SIG-M5 treated with dmso at 0.1 percent for 504 hours (cell line): ENCODE measurements at regions not wholly inside any gene's neighbourhood (a gene's known extent, or its start where the extent isn't known, plus 50 kb on each side); places are given as distances from the start of the nearest gene placed in this dataset.
"Not testable (repeated sequence)": the region's sequence is repeated elsewhere in the genome, so short reads cannot be mapped to it uniquely, and the experiment has no call there.

Experiments
- DNase-seq: peaks from one replicate; lab custom pipeline; 2025; ENCODE audit not compliant: unreplicated experiment; lab: John Stamatoyannopoulos, UW

DNA sequence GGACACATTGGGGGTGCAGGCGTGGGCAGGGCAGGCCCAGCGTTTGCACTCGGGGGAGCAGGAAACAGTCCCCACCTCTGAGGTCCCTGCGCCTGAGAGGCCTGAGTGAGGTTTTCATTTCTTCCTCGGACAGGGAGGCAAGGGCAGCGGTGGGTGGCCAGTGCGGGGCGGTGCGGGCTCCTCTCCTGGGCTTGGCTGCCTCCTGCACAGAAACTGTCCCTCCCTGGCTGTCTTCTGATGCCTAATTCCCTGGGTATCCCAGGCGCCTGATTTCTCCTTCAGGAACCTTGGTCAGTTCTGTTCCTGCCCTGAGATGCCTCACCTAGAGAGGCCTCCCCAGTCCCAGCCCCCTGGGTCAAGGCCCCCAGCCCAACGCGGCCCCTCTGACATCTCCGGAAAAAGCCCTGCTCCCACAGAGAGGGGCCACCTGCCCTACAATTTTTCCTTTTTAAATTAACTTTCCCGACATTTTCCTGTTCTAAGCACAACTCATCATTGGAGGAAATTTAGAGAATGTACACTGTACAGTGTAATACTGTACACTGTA is 260.3 kb downstream of the ADGRD1 start:
- DNase-seq, result no peak

DNA sequence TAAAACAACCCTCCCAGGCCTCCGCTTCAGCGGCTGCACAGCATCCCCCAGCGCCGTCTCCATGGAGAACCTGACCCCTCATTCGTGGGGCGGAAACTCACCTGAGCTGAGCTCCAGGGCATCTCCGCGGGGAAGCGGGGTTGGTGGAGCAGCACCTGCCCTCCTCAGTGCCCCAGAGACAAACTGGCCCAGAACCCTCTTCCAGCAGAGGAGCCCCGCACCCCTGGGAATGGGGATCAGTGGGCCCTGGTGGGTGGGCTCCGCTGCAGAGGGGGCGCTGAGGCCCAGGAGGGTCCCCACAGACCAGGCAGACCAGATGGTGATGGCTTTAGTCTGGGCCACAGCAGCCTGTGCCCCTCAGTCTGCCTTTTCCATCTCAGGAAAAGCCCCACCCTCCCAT is 261.2 kb downstream of the ADGRD1 start:
- not testable (repeated sequence) for DNase-seq

- DNase-seq, result not testable (repeated sequence)
Measured at GRCh38 chr12:131216587-131216986, 262.9 kb downstream of the ADGRD1 start.

DNA sequence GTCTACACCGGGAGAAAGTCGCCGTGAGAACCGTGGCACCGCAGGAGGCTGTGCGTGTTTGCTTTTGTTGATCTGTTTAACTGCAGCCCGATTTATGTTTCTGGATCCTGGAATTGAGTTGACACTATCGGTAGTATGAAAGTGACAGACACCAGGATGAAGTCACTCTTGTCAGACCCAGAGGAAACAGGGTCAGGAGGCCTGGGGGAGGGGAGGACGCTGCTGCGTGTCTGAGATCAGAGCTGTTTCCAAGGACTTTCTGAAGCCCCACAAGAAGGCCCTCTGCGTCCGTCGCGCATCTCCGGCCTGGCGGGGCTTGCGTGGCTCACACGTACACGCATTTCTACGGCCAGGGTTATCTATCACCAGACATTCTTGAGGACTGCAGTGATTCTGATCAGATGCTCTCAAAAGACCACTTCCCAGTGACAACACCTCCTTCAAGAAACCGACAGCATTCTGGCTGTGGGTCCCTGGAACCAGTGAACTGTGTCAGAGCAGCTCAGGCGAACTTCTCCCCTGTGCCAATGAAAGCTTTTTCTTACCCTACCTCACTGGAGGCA is 263.4 kb downstream of the ADGRD1 start:
- no peak for DNase-seq

- peak; percentile 20 for DNase-seq
Measured at GRCh38 chr12:131218026-131218922, 264.6 kb downstream of the ADGRD1 start.

- DNase-seq, result no peak
Measured at GRCh38 chr12:131218923-131219669, 265.4 kb downstream of the ADGRD1 start.

DNA sequence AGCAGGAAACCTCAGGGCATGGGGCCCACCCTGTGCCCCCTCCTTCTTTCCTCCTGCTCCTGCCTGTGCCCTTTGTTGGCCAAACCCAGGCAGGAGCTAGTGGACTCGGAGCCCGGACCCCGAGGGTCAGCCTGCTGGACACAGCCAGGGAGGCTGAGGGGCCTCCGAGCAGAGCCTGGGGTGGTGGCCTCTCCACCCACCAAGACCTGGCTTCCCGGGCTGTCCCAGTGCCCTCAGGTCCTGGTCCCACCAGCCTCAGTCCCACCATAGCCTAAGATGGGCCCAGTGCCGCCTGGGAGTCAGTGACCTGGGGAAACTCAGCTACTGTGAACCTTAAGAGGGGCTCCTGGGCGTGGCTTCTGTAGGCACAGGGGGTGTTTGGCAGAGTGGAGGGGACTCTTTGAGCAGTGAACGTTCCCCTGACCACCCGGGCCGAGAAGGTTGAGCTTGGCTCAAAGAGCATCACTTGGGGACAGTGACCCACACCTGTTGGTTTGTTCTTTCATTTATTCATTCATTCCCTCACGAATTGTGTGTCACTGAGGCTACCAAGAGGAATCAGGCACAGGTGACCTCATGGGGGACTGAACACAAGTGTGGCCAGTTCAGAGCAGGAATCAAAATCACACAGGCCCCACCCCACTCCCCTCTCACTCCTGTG is 266.1 kb downstream of the ADGRD1 start:
- DNase-seq, result no peak

GRCh38 chr12:131220331-131220685 is 266.6 kb downstream of the ADGRD1 start:
- DNase-seq, result no peak

DNA sequence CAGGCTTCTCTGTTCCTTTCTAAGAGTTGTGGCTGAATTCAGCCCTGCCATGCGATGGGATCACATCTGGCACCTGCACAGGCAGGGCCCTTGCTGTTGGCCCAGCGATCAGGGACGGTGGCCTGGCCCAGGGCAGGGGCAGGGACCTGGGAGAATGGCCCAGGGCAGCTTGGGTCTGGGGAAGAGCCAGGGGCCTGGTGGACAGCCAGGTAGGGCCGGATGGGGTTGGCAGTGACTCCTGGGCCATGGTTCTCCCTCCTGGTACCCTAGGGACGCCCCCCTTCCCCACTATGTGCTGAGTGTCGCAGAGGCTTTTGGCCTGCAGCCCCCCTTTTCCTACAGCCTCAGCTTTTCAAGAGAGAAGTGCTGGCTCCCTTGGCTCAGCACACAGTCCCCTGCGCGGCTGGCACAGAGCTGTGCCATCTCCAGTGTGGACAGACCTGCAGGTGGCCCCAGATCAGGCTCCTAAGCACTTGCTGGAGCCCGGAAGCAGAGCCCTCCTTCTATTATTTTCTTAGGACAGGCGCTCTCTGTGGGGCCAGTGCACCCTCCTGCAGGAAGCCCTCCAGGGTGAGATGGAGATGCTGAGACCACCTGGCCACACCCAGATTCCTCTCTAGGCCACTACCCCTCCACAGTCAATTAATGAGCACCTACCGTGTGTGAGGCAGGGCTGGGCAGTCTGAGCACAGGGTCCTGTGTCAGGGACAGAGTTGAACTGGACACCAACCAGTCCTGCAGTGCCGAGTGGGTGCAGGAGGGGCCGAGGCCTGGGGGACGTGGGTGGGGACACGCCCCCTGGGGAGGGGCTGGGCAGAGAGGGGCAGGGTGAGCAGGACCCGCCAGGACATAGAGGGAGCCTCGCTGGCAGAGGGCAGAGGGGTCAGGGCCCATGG is 267.6 kb downstream of the ADGRD1 start:
- DNase-seq, result no peak

DNA sequence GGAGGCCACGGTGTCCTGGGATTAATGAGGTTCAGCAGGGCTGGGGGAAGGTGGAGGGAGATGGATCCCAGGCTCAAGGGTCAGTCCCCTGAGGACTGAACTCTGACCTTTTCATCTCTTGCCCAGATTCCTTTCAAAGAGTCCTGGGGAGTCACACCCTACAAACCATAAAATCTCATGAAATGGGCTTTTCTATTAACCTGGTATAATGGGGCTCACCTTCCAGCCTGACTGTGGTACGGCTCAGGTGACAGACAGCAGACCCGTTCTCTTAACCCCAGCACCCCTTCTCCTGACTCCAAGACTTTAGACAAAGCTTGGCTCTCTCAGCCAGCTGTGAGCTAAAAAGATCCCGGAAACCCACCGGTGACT is 268.2 kb downstream of the ADGRD1 start:
- no peak for DNase-seq

DNA sequence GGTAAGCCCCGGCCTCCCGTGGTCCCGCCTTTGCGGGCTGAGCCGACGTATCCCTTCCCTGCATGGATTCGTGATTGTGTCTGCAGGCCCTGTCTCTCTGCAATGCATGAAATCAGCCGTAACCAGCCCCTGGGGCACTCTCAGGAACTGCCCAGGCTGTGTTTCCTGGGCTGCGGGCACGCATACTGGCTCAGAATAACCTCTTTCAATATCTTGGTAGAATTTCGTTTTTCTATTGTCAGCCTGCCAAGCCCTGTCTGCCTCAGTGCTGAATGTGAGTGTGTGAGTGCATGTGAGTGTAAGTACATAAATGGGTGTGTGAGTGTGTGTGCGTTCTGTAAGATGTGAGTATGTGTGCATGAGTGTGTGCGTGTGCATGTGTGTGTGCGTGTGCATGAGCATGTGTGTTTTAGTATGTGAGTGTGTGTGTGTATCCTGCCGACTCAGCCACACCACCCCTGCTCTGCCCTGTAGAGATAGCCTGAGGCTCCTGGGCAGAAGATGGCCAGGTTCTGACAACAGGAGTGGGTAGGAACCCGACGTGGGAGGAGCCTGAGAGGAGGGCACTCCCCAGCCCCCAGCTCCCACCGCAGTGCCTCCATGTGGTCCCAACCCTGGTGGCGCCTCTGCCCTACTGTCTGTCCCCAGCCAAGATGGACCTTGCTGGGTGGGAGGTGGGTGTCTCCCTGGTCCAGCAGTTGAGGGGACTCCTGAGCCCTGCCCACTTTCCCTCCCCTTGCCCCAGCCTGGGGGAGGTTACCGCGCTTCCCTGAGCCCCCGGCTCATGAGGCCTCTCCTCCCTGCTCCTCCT is 268.8 kb downstream of the ADGRD1 start:
- no peak for DNase-seq

GRCh38 chr12:131223171-131223761 is 269.6 kb downstream of the ADGRD1 start:
- DNase-seq, result no peak

DNA sequence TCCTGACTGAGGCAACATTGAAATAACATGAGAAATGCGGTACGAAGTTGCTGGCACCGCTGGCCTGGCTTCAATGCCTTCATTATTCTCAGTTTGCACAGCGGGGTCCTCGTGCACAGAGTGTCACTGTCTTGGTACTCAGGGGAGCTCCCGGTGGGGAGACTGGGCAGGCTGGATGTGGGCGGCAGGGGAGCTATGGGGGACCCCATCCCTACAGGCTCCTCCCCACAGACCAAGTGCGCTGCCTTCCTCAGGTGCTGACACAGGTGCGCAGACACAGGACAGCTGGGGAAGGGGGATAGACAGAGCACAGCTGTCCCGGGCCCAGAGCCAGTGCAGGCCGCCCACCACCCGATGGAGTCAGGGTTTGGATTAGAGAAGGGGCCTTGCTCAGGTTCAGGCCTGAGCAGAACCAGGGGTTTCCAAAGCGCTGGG is 270.1 kb downstream of the ADGRD1 start:
- no peak for DNase-seq

DNA sequence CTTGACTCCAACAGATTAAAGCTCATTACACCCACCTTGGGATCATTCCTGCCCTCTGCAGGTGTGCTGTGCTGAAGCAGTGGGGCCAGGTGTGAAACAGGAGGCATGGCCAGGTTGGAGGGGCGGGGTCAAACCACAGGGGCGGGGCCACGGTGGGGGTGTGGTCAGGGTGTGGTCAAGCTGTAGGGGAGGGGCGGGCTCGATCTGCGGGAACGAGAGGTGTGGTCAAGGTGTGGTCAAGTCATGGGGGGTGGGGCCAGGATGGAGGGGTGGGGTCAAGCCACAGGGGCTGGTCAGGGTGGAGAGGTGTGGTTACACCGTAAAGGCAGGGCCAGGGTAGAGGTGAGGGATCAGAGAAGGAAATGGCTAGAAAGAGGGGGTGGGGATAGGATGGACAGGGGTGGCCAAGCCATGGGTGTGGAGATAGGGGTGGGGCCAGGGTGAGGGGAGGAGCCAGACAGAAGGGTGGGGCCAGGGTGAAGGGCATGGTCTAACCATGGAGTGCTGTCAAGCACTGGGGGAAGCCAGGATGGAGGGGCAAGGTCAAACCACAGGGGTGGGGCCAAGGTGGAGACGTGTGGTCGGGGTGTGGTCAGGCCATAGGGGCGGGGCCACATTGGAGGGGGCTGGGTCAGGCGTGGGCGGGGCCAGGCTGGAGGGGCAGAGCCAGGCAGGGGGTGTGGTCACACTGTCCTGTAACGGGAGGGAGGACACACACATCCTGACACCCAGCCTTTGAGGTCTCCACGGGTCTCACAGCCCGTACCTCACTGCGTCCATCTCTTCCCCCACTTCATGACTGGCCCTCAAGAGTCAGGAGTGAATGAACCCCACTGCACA is 270.7 kb downstream of the ADGRD1 start:
- DNase-seq, result peak; percentile 20

GRCh38 chr12:131225066-131225380 is 271.3 kb downstream of the ADGRD1 start:
- DNase-seq, result not testable (repeated sequence)

DNA sequence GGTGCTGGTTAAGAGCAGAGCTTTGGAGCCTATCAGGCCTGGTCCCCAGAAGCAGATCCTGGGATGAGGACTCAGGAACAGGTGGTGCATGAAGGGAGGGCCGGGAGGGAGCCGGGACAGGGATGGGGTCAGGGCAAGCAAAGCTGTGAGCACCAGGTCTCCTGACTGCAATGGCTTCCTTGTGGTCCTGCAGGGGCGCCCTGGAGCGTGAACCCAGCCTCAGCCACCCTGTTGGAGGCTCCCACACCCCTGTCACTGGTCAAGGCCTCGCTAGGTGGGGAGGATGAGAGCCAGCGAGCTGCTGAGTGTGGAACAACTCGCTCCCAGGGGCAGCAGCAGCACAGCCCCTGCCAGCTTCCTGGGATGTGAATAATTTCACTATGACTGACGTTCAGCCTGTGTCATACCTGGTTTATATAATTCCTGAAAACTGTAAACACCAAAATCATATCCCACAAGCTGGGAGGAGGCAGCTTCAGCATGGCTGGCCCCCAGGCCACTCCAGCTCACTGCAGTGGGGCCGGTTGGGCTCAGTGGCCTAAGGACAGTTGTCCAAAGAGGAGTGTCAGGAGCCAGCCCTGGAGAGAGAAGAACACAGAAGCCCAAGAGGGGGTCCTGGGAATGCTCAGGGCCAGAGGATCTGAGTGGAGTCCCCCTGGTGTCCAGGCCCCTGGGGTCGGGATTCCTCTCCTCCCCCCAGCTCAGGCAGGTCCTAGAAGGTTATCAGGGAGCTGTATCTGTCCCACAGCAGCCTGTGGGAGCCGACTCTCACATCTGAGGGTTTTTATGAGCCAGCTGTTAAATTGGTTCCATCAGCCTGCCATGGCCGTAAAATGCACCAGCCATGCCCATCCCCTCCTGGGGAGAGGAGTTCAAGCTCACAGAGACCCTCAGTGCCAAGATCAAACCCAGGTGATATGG is 272.9 kb downstream of the ADGRD1 start:
- no peak for DNase-seq

- DNase-seq, result not testable (repeated sequence)
Measured at GRCh38 chr12:131227641-131228040, 273.9 kb downstream of the ADGRD1 start.
